ENCODE measurements at regions not wholly inside any gene's neighbourhood (a gene's known extent, or its start where the extent isn't known, plus 50 kb on each side); places are given as distances from the start of the nearest gene placed in this dataset.

DNA sequence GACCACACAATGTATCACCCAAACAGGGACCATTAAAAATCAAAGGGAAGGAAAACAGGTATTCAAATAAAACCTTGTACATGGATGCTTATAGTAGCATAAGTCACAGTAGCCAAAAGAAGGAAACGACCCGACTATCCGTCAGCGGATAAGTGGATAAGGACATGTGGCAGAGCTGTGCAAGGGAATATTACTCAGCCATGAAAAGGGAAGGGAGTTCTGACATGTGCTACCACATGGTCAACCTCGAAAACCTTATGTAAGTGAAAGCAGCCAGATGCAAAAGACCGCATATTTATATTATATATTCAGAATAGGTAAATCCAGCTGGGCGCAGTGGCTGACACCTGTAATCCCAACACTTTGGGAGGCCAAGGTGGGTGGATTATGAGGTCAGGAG lies 193.3 kb downstream of the NPHP4 start:
- TF ChIP-seq, protein P1, sequence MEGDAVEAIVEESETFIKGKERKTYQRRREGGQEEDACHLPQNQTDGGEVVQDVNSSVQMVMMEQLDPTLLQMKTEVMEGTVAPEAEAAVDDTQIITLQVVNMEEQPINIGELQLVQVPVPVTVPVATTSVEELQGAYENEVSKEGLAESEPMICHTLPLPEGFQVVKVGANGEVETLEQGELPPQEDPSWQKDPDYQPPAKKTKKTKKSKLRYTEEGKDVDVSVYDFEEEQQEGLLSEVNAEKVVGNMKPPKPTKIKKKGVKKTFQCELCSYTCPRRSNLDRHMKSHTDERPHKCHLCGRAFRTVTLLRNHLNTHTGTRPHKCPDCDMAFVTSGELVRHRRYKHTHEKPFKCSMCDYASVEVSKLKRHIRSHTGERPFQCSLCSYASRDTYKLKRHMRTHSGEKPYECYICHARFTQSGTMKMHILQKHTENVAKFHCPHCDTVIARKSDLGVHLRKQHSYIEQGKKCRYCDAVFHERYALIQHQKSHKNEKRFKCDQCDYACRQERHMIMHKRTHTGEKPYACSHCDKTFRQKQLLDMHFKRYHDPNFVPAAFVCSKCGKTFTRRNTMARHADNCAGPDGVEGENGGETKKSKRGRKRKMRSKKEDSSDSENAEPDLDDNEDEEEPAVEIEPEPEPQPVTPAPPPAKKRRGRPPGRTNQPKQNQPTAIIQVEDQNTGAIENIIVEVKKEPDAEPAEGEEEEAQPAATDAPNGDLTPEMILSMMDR (IDR thresholded peaks at IDR 0.05; ENCODE audit: insufficient read depth, low read depth, low read length, missing control alignments): no peak
- H3K4me3 ChIP-seq (ENCODE audit: low read length): no peak overlapping the region
- no peak for DNase-seq (ENCODE audit: low read depth)

- TF ChIP-seq, protein P1 (IDR thresholded peaks at IDR 0.05; ENCODE audit: insufficient read depth, low read depth, low read length, missing control alignments): no peak
- no peak overlapping the region for H3K4me3 ChIP-seq (ENCODE audit: low read length)
- DNase-seq (ENCODE audit: low read depth): no peak
Observed at GRCh38 chr1:5798151-5798730, 194.0 kb downstream of the NPHP4 start.

DNA sequence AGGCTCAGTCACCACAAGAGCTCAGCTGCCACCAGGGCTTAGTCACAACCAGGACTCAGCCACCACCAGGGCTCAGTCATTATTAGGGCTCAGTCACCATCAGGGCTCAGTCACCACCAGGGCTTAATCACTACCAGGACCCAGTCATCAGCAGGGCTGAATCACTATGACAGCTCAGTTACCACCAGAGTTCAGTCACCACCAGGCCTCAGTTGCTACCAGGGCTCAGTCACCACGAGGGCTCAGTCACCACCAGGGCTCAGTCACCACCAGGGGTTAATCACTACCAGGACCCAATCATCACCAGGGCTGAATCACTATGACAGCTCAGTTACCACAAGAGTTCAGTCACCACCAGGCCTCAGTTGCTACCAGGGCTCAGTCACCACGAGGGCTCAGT lies 196.2 kb downstream of the NPHP4 start:
- no peak overlapping the region for H3K4me3 ChIP-seq (ENCODE audit: low read length)
- TF ChIP-seq, protein P1 (IDR thresholded peaks at IDR 0.05; ENCODE audit: insufficient read depth, low read depth, low read length, missing control alignments): no peak
- no peak for DNase-seq (ENCODE audit: low read depth)

GRCh38 chr1:5794279-5794678 lies 197.9 kb downstream of the NPHP4 start:
- TF ChIP-seq, protein P1 (IDR thresholded peaks at IDR 0.05; ENCODE audit: insufficient read depth, low read depth, low read length, missing control alignments): no peak
- no peak overlapping the region for H3K4me3 ChIP-seq (ENCODE audit: low read length)
- DNase-seq (ENCODE audit: low read depth): no peak

DNA sequence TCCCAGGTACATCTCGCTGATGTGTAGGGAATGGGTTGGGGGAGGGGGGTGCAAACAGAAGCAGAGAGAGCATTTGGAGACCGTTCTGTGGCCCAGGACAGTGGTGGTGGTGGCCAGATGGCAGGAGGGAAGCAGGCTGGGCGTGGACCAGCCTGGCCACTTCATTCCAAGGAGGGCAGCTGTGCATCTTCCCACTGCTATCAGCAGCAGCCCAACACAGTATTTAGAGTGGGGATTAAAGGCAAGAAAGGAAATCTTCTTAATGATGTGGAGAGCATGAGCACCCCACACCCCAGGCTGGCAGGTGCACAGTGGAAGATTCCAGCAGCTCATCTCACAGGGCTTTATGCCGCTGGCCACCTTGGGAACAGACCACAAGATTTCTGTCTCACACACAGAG lies 198.7 kb downstream of the NPHP4 start:
- H3K4me3 ChIP-seq (ENCODE audit: low read length): no peak overlapping the region
- DNase-seq (ENCODE audit: low read depth): no peak
- TF ChIP-seq, protein P1 (IDR thresholded peaks at IDR 0.05; ENCODE audit: insufficient read depth, low read depth, low read length, missing control alignments): no peak

DNA sequence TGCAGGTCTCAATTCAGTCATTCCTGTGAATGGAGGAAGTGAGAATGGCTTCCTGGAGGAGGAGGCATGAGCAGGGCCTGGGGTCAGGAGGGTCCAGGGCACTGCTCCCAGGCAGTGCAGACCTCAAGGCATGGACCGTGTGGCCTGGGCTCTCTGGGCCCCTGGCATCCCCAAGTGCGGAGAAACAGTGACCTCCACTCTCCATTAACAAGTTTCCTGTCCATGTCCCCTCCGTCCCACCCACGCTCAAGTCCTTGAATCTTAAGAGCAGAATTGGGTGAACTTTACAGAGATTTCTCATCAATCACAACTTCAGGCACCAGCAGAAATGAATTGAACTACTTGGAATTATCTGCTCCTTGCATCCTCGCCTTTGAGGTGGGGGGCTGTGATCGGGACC lies 211.1 kb downstream of the NPHP4 start:
- no peak for DNase-seq (ENCODE audit: low read depth)
- no peak overlapping the region for H3K4me3 ChIP-seq (ENCODE audit: low read length)
- TF ChIP-seq, protein P1 (IDR thresholded peaks at IDR 0.05; ENCODE audit: insufficient read depth, low read depth, low read length, missing control alignments): no peak

- DNase-seq (ENCODE audit: low read depth): no peak
- TF ChIP-seq, protein P1 (IDR thresholded peaks at IDR 0.05; ENCODE audit: insufficient read depth, low read depth, low read length, missing control alignments): no peak
- H3K4me3 ChIP-seq (ENCODE audit: low read length): no peak overlapping the region
Observed at GRCh38 chr1:5780324-5780716, 211.9 kb downstream of the NPHP4 start.
